ENCODE measurements at regions not wholly inside any gene's neighbourhood (a gene's known extent, or its start where the extent isn't known, plus 50 kb on each side); places are given as distances from the start of the nearest gene placed in this dataset.

DNA sequence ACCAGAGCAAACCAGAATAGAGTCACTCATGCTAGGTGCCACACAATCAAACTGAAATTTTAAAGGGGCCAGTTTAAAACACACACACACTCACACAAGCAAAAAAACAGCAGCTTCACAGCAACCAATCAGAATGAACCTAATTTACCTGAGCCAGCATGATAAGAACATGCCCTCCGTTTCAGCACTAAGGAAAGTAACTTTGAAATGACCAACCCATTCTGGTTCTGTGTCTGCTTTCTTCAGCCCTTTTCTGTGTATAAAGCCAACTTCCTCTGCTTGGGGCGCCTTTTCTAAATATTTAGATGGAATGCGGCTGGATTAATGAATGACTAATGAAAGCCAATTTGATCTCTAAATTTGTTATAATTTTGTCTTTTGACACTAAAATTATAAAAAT, 629.1 kb downstream of the ZEB2 start:
- no peak overlapping the region for H3K4me3 ChIP-seq (ENCODE audit: low read depth, low read length)
- H3K36me3 ChIP-seq (ENCODE audit: control insufficient read depth, insufficient read depth, low read length), result no peaks in the 10 kb centered on the region
- DNase-seq (ENCODE audit: low read depth), result no peak
- TF ChIP-seq, protein P1, sequence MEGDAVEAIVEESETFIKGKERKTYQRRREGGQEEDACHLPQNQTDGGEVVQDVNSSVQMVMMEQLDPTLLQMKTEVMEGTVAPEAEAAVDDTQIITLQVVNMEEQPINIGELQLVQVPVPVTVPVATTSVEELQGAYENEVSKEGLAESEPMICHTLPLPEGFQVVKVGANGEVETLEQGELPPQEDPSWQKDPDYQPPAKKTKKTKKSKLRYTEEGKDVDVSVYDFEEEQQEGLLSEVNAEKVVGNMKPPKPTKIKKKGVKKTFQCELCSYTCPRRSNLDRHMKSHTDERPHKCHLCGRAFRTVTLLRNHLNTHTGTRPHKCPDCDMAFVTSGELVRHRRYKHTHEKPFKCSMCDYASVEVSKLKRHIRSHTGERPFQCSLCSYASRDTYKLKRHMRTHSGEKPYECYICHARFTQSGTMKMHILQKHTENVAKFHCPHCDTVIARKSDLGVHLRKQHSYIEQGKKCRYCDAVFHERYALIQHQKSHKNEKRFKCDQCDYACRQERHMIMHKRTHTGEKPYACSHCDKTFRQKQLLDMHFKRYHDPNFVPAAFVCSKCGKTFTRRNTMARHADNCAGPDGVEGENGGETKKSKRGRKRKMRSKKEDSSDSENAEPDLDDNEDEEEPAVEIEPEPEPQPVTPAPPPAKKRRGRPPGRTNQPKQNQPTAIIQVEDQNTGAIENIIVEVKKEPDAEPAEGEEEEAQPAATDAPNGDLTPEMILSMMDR (IDR thresholded peaks at IDR 0.05; ENCODE audit: insufficient read depth, low read length, poor library complexity, severe bottlenecking), result no peak
- no peaks in the 10 kb centered on the region for H3K27me3 ChIP-seq (ENCODE audit: control insufficient read depth, insufficient read depth, low read length)

DNA sequence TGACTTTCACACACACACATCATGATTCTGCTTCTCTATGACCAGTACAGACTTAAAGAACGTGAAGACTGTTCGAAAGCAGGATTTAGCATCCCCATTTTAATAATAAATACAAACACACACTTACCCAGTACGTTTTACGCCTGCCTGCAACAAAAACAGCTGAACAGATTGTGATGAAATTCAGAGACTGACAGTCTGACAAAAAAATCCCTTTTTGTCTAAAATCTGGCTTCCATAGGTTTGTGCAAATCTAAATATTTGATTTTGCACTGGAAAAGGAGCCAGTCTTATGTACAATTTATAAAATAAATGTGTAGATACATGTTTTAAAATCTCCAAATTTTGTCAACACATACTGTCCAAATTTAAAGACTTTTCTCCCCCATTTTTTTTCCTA, 630.7 kb downstream of the ZEB2 start:
- TF ChIP-seq, protein P1 (IDR thresholded peaks at IDR 0.05; ENCODE audit: insufficient read depth, low read length, poor library complexity, severe bottlenecking), result no peak
- Histone ChIP-seq H3K4me3 (ENCODE audit: low read depth, low read length) (no peak overlapping the region), H3K27me3 (ENCODE audit: control insufficient read depth, insufficient read depth, low read length) (no peaks in the 10 kb centered on the region), H3K36me3 (ENCODE audit: control insufficient read depth, insufficient read depth, low read length) (no peaks in the 10 kb centered on the region)
- no peak for DNase-seq (ENCODE audit: low read depth)

DNA sequence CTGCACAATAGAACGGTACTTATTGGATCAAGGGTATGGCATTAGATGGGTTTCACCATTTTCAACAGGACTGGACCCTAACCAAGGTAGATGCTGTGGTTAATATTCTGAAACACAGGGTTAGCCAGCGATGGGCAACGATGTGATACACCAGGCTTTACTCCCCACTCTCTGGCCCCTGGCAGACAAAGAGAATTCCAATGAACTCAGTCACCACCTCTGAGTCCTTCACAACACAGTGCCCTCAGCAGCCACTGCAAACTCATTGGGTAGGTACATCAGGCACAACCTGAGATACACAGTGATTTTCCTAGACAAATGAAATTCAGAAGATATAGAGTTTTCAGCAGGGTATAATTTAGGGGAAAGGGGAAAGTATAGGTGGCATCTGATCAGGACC, 634.5 kb downstream of the ZEB2 start:
- no peak overlapping the region for H3K4me3 ChIP-seq (ENCODE audit: low read depth, low read length)
- H3K27me3 ChIP-seq (ENCODE audit: control insufficient read depth, insufficient read depth, low read length), result no peaks in the 10 kb centered on the region
- no peaks in the 10 kb centered on the region for H3K36me3 ChIP-seq (ENCODE audit: control insufficient read depth, insufficient read depth, low read length)
- peak; percentile 49 for DNase-seq (ENCODE audit: low read depth)
- TF ChIP-seq, protein P1 (IDR thresholded peaks at IDR 0.05; ENCODE audit: insufficient read depth, low read length, poor library complexity, severe bottlenecking), result no peak

DNA sequence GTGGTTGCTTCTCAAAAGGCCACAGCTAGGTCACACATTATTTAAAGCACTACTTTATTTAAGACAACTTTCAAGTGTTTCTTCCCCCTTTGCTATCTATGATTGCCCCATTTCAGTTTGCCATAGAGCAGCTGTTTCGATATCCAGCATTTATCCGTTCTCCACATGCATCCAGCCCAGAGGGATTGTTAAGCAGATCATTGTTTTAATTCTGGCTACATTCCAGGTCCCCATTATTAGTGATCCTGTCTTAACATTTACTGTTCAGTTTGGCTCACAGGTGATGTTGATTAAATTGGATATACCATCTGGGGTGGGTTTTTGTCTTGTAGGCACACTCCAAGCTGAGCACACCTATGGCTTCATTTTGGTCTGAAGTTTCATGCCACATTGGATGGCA, 638.7 kb downstream of the ZEB2 start:
- TF ChIP-seq, protein P1 (IDR thresholded peaks at IDR 0.05; ENCODE audit: insufficient read depth, low read length, poor library complexity, severe bottlenecking), result no peak
- Histone ChIP-seq H3K27me3 (ENCODE audit: control insufficient read depth, insufficient read depth, low read length) (no peaks in the 10 kb centered on the region), H3K4me3 (ENCODE audit: low read depth, low read length) (no peak overlapping the region), H3K36me3 (ENCODE audit: control insufficient read depth, insufficient read depth, low read length) (no peaks in the 10 kb centered on the region)
- no peak for DNase-seq (ENCODE audit: low read depth)

DNA sequence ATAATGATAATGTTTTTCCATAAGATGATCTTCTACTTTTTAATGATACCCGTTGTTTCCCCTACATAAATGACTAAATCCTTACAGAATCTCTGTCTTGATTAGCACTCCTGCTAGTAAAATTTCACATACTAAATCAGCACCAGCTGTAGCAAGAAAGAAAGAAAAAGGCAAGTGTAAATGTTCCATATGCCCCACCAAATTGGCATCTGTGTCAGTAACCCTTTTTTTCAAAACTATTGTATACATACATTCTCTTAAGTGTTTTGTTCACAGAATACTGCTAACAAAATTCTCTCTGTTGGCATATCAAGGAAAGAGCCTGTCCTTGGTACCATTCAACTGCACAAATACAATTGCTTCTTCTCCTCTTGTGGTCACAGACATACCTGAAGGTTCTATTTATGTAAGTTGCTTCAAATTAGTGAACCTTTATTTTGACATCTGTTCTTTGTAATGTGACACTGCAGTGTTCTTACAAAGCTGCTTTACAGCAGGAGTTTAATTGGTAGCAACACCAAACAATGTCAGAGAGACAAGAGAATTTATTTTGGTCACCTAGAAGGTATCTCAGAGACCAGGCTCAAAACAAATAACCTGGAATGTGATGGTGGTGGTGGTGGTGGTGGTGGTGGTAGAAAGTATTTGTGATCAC, 641.9 kb downstream of the ZEB2 start:
- no peak for DNase-seq (ENCODE audit: low read depth)
- H3K36me3 ChIP-seq (ENCODE audit: control insufficient read depth, insufficient read depth, low read length), result no peaks in the 10 kb centered on the region
- H3K4me3 ChIP-seq (ENCODE audit: low read depth, low read length), result no peak overlapping the region
- no peaks in the 10 kb centered on the region for H3K27me3 ChIP-seq (ENCODE audit: control insufficient read depth, insufficient read depth, low read length)
- TF ChIP-seq, protein P1 (IDR thresholded peaks at IDR 0.05; ENCODE audit: insufficient read depth, low read length, poor library complexity, severe bottlenecking), result no peak

DNA sequence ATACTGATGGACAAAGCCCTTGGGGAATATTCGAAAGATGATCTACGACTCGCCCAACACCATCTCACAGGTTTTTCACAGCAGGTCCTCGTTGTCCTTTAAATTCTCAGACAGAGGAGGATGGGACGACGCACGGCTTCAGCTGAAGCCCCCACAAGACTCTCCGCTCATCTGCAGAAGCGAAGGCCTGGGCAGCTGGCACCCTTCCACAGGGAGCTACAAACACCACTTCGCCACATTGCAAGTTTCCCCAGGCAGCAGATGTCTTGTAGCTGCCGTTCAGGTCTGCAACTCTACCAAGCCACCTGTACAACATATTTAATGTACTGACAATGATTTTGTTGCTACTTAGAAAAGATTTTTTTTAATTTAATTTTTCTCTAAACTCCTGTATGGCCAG, 642.9 kb downstream of the ZEB2 start:
- H3K36me3 ChIP-seq (ENCODE audit: control insufficient read depth, insufficient read depth, low read length), result no peaks in the 10 kb centered on the region
- H3K27me3 ChIP-seq (ENCODE audit: control insufficient read depth, insufficient read depth, low read length), result no peaks in the 10 kb centered on the region
- no peak overlapping the region for H3K4me3 ChIP-seq (ENCODE audit: low read depth, low read length)
- TF ChIP-seq, protein P1 (IDR thresholded peaks at IDR 0.05; ENCODE audit: insufficient read depth, low read length, poor library complexity, severe bottlenecking), result no peak
- DNase-seq (ENCODE audit: low read depth), result no peak
